ENCODE measurements at regions not wholly inside any gene's neighbourhood (a gene's known extent, or its start where the extent isn't known, plus 50 kb on each side); places are given as distances from the start of the nearest gene placed in this dataset.
"Not testable (repeated sequence)": the region's sequence is repeated elsewhere in the genome, so short reads cannot be mapped to it uniquely, and the experiment has no call there.

- Histone ChIP-seq H3K4me1 (ENCODE audit: low read depth) (no peaks in the 10 kb centered on the region), H3K9me3 (no peaks in the 10 kb centered on the region), H3K36me3 (ENCODE audit: low read depth) (no peaks in the 10 kb centered on the region), H3K4me3 (no peak overlapping the region)
- intact Hi-C loops (cut with DNase I, micrococcal nuclease): no loop called here
- no peak for ATAC-seq
- TF ChIP-seq CTCF (IDR thresholded peaks at IDR 0.05): no peak
- DNase-seq: no peak
These were observed 784.2 kb upstream of the CCDC179 start for GRCh38 chr11:23644443-23644842.

- intact Hi-C loops (cut with DNase I, micrococcal nuclease); H3K4me3 ChIP-seq; H3K36me3 ChIP-seq (ENCODE audit: low read depth); H3K9me3 ChIP-seq; ATAC-seq; H3K4me1 ChIP-seq (ENCODE audit: low read depth); DNase-seq: not testable (repeated sequence)
These were observed 792.1 kb upstream of the CCDC179 start for GRCh38 chr11:23652336-23652735.

GRCh38 chr11:23653071-23653675, 792.9 kb upstream of the CCDC179 start:
- Histone ChIP-seq H3K4me1 (ENCODE audit: low read depth) (no peaks in the 10 kb centered on the region), H3K9me3 (no peaks in the 10 kb centered on the region), H3K4me3 (no peak overlapping the region), H3K36me3 (ENCODE audit: low read depth) (no peaks in the 10 kb centered on the region)
- intact Hi-C loops (cut with DNase I, micrococcal nuclease): no loop called here
- ATAC-seq (no peak), DNase-seq (no peak)
- no peak for TF ChIP-seq CTCF (IDR thresholded peaks at IDR 0.05)

- no peaks in the 10 kb centered on the region for H3K4me1 ChIP-seq (ENCODE audit: low read depth)
- intact Hi-C loops (cut with DNase I, micrococcal nuclease): no loop called here
- H3K36me3 ChIP-seq (ENCODE audit: low read depth): no peaks in the 10 kb centered on the region
- no peak for TF ChIP-seq CTCF (IDR thresholded peaks at IDR 0.05)
- DNase-seq: no peak
- no peaks in the 10 kb centered on the region for H3K9me3 ChIP-seq
- no peak overlapping the region for H3K4me3 ChIP-seq
- no peak for ATAC-seq
These were observed 808.0 kb upstream of the CCDC179 start for GRCh38 chr11:23668324-23668723.

- H3K9me3 ChIP-seq: no peaks in the 10 kb centered on the region
- H3K4me3 ChIP-seq: no peak overlapping the region
- no peaks in the 10 kb centered on the region for H3K4me1 ChIP-seq (ENCODE audit: low read depth)
- DNase-seq (no peak), ATAC-seq (no peak)
- H3K36me3 ChIP-seq (ENCODE audit: low read depth): no peaks in the 10 kb centered on the region
- TF ChIP-seq CTCF (IDR thresholded peaks at IDR 0.05): no peak
- intact Hi-C loops (cut with DNase I, micrococcal nuclease): no loop called here
These were observed 813.1 kb upstream of the CCDC179 start for GRCh38 chr11:23673366-23673765.

GRCh38 chr11:23674866-23675265, 814.6 kb upstream of the CCDC179 start:
- intact Hi-C loops (cut with DNase I, micrococcal nuclease): no loop called here
- Histone ChIP-seq H3K36me3 (ENCODE audit: low read depth) (no peaks in the 10 kb centered on the region), H3K9me3 (no peaks in the 10 kb centered on the region), H3K4me3 (no peak overlapping the region), H3K4me1 (ENCODE audit: low read depth) (no peaks in the 10 kb centered on the region)
- ATAC-seq (no peak), DNase-seq (no peak)
- TF ChIP-seq CTCF (IDR thresholded peaks at IDR 0.05): no peak
